ENCODE measurements at regions not wholly inside any gene's neighbourhood (a gene's known extent, or its start where the extent isn't known, plus 50 kb on each side); places are given as distances from the start of the nearest gene placed in this dataset.

- TF ChIP-seq, protein P1, sequence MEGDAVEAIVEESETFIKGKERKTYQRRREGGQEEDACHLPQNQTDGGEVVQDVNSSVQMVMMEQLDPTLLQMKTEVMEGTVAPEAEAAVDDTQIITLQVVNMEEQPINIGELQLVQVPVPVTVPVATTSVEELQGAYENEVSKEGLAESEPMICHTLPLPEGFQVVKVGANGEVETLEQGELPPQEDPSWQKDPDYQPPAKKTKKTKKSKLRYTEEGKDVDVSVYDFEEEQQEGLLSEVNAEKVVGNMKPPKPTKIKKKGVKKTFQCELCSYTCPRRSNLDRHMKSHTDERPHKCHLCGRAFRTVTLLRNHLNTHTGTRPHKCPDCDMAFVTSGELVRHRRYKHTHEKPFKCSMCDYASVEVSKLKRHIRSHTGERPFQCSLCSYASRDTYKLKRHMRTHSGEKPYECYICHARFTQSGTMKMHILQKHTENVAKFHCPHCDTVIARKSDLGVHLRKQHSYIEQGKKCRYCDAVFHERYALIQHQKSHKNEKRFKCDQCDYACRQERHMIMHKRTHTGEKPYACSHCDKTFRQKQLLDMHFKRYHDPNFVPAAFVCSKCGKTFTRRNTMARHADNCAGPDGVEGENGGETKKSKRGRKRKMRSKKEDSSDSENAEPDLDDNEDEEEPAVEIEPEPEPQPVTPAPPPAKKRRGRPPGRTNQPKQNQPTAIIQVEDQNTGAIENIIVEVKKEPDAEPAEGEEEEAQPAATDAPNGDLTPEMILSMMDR (IDR thresholded peaks at IDR 0.05): no peak
- no peak for TF ChIP-seq ZFX (IDR thresholded peaks at IDR 0.05; ENCODE audit: borderline replicate concordance)
These were observed 64.1 kb upstream of the PDZD8 start for GRCh38 chr10:117439243-117439912.

All from 22Rv1 (cell line).